ENCODE measurements at regions not wholly inside any gene's neighbourhood (a gene's known extent, or its start where the extent isn't known, plus 50 kb on each side); places are given as distances from the start of the nearest gene placed in this dataset.

GRCh38 chr10:65805511-65805910 is 1120.3 kb upstream of the LRRTM3 start:
- TF ChIP-seq TSHZ2 (CRISPR knock-in tag; IDR thresholded peaks at IDR 0.05), result no peak
- no peak for TF ChIP-seq ZNF70 (CRISPR knock-in tag; IDR thresholded peaks at IDR 0.05)
- TF ChIP-seq RARB (CRISPR knock-in tag; IDR thresholded peaks at IDR 0.05), result no peak
- TF ChIP-seq, protein P1, sequence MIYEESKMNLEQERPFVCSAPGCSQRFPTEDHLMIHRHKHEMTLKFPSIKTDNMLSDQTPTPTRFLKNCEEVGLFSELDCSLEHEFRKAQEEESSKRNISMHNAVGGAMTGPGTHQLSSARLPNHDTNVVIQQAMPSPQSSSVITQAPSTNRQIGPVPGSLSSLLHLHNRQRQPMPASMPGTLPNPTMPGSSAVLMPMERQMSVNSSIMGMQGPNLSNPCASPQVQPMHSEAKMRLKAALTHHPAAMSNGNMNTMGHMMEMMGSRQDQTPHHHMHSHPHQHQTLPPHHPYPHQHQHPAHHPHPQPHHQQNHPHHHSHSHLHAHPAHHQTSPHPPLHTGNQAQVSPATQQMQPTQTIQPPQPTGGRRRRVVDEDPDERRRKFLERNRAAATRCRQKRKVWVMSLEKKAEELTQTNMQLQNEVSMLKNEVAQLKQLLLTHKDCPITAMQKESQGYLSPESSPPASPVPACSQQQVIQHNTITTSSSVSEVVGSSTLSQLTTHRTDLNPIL (CRISPR knock-in tag; IDR thresholded peaks at IDR 0.05; ENCODE audit: low read depth), result no peak
- TF ChIP-seq SNAI2 (CRISPR knock-in tag; IDR thresholded peaks at IDR 0.05), result no peak
- TF ChIP-seq BACH2 (CRISPR knock-in tag; IDR thresholded peaks at IDR 0.05; ENCODE audit: borderline replicate concordance), result no peak
- TF ChIP-seq ZNF565 (CRISPR knock-in tag; conservative IDR thresholded peaks at IDR 0.05; ENCODE audit: low read depth), result no peak
- TF ChIP-seq ZFP3 (CRISPR knock-in tag; IDR thresholded peaks at IDR 0.05), result no peak
- TF ChIP-seq ISL1 (CRISPR knock-in tag; IDR thresholded peaks at IDR 0.05), result no peak
- no peak for TF ChIP-seq TCF4 (CRISPR knock-in tag; IDR thresholded peaks at IDR 0.05; ENCODE audit: borderline replicate concordance)
- TF ChIP-seq CSDC2 (CRISPR knock-in tag; IDR thresholded peaks at IDR 0.05), result no peak
- TF ChIP-seq, protein P2, sequence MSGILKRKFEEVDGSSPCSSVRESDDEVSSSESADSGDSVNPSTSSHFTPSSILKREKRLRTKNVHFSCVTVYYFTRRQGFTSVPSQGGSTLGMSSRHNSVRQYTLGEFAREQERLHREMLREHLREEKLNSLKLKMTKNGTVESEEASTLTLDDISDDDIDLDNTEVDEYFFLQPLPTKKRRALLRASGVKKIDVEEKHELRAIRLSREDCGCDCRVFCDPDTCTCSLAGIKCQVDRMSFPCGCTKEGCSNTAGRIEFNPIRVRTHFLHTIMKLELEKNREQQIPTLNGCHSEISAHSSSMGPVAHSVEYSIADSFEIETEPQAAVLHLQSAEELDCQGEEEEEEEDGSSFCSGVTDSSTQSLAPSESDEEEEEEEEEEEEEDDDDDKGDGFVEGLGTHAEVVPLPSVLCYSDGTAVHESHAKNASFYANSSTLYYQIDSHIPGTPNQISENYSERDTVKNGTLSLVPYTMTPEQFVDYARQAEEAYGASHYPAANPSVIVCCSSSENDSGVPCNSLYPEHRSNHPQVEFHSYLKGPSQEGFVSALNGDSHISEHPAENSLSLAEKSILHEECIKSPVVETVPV (CRISPR knock-in tag; IDR thresholded peaks at IDR 0.05), result no peak
- TF ChIP-seq PATZ1 (CRISPR knock-in tag; IDR thresholded peaks at IDR 0.05; ENCODE audit: borderline replicate concordance), result no peak
- TF ChIP-seq GLIS3 (CRISPR knock-in tag; IDR thresholded peaks at IDR 0.05), result no peak
- no peak for TF ChIP-seq ZC3H10 (CRISPR knock-in tag; IDR thresholded peaks at IDR 0.05)
- no peak for TF ChIP-seq ARNTL (CRISPR knock-in tag; IDR thresholded peaks at IDR 0.05; ENCODE audit: borderline replicate concordance, low read depth)
- TF ChIP-seq ZFP30 (CRISPR knock-in tag; IDR thresholded peaks at IDR 0.05), result no peak
- ATAC-seq, result no peak

DNA sequence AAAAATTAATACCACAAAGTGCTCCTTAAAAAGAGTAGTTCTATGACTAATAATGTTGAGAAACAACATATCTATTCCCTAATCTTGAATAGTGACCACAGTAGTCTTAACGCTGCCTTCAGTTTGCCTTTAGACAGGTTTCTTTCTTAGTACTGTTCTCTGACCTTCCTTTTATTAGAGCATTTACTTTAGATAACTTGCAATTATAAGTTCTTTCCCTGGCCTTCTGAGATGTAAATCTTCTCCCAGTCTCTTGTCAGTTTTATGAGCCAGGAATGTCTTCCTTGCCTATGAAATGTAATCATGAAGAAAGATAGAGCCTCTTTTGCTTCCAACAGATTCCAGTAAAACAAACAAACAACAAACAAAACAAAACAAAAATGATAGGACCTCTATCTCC is 1119.8 kb upstream of the LRRTM3 start:
- TF ChIP-seq, protein P2 (CRISPR knock-in tag; IDR thresholded peaks at IDR 0.05), result no peak
- TF ChIP-seq ISL1 (CRISPR knock-in tag; IDR thresholded peaks at IDR 0.05), result peak; percentile 56
- ATAC-seq, result no peak

DNA sequence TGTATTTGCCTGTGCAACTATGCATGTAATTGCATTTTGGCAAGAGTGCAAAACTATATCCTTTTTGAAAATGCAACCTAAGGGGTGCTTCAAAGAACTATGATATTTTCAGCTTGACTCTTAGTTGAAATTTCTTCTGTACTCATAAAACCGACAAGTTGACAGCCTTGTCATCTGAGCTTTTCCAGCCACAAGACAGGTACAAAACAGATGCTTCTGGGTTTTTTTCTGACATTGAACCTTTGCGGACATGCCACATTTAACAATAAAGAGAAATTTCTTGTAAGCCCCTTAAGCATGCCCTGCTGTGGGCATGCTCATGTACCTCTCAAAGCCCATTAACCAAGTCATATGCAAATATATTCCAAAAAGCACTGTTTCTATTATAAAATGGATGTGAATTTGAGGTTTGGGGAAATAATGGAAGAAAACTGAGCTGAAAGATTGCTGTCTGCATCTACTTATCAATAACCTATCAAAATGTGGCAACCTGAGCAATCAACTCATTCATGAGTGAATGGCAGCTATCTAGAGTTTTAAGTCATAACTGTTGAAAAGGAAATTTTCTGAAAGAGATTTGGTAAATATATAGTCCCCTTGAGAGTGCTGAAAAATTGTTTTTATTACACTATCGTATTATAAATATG is 1117.0 kb upstream of the LRRTM3 start:
- no peak for ATAC-seq
- no peak for TF ChIP-seq GLIS3 (CRISPR knock-in tag; IDR thresholded peaks at IDR 0.05)
- no peak for TF ChIP-seq ZNF8 (CRISPR knock-in tag; IDR thresholded peaks at IDR 0.05)
- TF ChIP-seq CSDC2 (CRISPR knock-in tag; IDR thresholded peaks at IDR 0.05), result no peak
- TF ChIP-seq BACH2 (CRISPR knock-in tag; IDR thresholded peaks at IDR 0.05; ENCODE audit: borderline replicate concordance), result no peak
- TF ChIP-seq PATZ1 (CRISPR knock-in tag; IDR thresholded peaks at IDR 0.05; ENCODE audit: borderline replicate concordance), result no peak
